Activated CD4-positive, alpha-beta T cell treated with anti-CD3 and anti-CD28 coated beads, Interleukin-2, amount 50 U/mL, for 1 hour (primary cell): ENCODE measurements at regions not wholly inside any gene's neighbourhood (a gene's known extent, or its start where the extent isn't known, plus 50 kb on each side); places are given as distances from the start of the nearest gene placed in this dataset.
A peak's percentile ranks its signal among the peaks of the same experiment; 100 is the strongest.
"Not testable (repeated sequence)": the region's sequence is repeated elsewhere in the genome, so short reads cannot be mapped to it uniquely, and the experiment has no call there.

ENCODE experiments used
- DNase-seq: peaks from one replicate; pipeline ENCODE4 v3.0.0-alpha.2; 2020

DNA sequence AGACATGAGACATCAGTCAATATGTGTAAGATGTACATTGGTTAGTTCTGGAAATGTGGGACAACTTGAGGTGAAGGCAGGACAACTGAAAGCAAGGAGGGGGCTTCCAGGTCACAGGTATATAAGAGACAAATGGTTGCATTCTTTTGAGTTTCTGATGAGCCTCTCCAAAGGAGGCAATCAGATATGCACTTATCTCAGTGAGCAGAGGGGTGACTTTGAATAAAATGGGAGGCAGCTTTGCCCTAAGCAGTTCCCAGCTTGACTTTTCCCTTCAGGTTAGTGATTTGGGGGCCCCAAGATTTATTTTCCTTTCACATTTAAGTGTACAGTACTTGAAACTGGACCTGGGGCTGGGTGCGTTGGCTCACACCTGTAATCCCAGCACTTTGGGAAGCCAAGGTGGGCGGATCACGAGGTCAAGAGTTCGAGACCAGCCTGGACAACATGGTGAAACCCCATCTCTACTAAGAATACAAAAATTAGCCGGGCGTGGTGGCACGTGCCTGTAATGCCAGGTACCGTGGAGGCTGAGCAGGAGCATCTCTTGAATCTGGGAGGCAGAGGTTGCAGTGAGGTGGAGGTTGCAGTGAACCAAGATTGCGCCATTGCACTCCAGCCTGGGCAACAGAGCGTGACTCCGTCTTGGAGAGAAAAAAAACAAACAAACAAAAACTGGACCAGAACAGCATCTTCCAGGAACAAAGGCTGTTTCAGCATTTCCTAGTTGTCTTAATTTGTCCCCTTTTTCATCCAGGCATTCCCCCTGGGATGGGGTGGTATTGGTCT, 130.9 kb upstream of the ZNF746 start:
- DNase-seq = not testable (repeated sequence)

DNA sequence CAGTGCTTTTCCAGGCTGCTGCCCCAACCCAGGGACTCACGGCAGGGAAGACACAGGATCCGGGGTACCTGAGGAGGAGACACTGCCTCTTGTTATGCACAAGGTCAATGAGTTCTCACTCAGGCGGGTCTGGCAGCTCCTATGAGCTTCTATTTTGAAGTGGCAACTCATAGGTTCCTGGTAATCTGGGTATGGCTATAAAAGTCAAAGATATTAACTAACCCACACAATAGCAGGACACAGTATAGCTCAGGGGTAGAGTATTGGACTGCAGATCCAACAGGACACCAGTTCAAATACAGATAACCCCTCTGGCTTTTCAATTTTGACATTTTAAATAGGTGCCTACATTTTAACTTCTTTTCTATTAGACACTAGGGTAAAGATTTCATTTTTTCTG, 130.3 kb upstream of the ZNF746 start:
- DNase-seq = no peak

DNA sequence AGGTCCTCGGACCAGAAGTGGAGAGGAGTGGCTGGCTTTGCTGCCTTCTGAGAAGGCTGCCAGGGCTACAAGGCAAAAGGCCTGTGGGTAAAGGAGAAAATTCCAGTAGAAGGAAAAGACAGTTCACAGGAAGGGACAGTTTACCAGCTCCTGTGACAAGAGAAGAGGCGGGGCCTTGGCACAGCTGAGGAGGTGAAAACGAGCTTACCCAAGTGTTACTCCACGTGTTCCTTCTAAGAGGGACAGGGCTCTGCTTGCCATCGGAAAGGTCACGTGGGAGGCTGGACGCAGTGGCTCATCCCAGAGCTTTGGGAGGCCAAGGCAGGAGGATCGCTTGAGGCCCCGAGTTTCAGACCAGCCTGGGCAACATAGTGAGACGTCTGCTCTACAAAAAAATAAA, 129.4 kb upstream of the ZNF746 start:
- DNase-seq = no peak

DNA sequence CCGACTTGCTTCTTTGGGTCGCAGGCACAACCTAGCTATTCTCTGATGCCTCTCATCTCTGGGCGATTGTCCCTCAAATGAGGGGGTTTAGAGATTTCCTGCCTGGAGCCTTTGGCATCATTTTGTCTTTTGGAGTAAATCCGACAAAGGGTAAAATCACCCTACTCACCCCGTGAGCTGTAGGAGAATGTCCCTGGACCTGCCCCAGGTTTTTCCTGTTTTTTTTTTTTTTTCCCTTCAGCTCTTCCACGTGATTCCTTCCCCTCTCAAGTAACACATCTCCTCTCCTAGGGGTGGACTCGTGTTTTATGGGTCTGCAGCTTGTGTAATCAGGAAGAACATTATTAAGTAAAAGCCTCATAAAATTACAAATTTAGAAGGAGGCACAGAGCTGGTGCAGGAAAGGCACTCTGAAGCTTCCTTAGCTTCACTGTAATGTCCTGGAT, 128.4 kb upstream of the ZNF746 start:
- no peak for DNase-seq

DNA sequence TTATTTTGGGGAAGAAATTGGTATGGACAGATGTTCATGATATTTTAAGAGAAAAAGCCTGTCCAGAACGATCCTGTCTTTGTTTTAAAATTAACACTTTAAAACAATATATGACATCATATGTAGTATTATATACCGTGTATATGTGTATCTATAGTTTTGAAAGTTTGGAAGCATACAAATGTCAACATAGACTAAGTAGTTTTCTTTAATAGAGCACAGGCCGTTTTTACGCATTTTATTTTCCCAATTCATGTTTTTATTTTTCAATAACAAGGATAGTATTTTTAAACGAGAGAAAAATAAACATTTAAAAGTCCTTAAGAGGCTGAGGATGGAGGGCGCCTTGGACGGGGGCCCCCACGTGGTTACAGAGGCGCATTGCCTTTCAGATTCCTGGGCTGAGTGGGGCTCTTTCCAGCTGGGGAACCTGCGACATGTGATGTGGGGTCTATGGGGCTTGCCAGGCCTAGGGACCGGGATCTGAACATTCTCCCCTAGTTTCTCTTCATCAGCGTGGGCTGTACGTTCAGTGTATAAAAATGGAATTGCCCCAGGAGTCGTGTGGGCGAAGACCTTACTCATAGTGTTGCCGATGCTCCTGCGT, 127.8 kb upstream of the ZNF746 start:
- peak; percentile 50 for DNase-seq

DNA sequence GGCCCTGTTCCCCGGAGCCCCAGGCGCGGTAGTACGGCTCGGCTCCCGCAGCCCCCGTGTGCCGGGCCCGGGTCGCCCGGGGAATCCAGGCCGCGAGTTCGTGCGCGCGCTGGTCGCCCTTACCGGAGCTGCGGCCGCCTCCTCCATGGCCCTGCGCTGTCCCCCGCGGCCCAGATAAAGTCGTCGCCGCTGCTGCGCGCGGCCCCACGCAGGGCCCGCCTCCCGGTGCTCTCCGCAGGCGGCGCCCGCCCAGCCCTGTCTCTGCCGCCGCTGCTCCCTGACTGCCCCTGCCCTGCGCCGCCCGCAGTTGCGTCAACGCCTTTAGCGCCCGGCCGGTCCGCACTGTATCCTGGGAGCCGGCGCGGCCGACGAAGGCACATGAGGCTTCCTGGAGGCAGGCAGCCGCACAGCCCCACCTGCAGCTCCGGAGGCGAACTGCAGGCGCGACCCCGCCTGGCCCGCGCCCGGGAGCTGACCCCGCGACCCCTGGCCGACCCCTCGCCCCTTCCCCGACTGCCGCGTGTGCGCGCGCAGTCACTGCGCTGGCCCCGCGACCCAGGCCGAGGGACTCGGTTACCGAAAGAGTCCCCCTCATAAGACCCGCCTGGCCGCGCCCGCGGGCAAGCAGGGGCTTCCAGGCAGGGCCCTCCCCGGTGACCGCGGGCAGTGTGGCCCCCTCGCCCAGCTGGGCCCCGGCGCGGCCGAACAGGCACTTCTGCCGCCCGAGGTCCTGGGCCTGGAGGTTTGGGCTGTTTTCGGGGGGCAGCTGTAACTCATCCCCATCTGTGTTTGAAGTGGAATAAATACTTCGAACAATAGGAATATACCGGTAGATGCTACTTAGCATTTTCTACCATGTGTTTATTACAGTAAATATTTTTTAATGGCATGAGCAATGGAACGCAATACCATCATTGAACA, 127.1 kb upstream of the ZNF746 start:
- DNase-seq = peak; percentile 89

DNA sequence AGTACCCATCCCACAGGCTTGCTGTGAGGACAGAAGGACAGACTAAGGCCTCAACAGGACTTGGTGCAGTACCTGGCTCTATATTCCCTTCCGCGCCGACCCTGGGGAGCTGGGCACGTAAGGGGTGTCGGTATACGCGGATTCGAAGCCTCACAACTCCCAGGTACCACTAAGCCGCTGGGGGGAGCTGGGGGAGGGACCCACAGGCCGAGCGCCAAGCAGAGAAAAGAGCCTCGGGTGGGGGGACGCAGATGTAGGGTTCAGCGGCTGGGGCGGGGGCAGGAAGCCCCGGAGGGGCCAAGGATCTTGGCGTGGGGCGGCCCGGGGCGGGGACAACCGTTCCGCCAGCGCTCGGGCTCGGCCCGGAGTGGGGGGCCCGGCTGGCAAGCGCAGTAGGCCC, 126.4 kb upstream of the ZNF746 start:
- peak; percentile 49 for DNase-seq

DNA sequence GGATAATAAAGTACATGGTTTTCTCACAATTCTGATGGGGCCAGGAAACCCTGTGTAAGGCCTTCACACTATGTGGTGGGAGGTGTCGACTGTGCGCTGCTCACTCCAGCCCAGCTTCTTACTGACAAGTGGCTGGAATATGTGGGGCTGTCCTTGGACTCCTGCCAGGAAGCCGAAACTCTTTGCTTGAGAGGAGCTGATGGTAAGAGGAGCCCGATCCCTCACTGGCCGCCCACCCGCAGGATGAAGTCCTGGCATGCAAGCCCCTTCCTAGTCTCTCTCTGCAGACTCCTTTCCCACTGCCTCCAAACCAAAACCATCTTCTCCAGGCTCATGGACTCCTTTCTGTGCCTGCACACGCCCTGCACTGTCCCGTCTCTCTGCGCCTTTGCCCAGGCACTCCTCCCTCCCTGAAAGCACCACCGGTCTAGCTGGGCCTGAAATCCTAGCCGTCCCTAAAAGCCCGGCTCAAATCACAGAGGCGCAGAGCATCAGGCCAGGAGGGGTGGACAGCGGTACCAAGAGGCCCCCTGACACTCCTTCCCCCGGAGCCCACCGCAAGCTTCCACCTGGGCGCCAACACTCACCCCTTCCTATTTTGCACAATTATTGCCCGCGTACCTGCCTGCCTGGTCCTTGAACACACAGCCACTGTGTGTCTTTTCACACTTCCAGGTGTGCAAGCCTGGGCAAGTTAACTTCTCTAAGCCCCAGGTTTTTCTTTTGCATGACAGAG, 125.8 kb upstream of the ZNF746 start:
- not testable (repeated sequence) for DNase-seq

DNA sequence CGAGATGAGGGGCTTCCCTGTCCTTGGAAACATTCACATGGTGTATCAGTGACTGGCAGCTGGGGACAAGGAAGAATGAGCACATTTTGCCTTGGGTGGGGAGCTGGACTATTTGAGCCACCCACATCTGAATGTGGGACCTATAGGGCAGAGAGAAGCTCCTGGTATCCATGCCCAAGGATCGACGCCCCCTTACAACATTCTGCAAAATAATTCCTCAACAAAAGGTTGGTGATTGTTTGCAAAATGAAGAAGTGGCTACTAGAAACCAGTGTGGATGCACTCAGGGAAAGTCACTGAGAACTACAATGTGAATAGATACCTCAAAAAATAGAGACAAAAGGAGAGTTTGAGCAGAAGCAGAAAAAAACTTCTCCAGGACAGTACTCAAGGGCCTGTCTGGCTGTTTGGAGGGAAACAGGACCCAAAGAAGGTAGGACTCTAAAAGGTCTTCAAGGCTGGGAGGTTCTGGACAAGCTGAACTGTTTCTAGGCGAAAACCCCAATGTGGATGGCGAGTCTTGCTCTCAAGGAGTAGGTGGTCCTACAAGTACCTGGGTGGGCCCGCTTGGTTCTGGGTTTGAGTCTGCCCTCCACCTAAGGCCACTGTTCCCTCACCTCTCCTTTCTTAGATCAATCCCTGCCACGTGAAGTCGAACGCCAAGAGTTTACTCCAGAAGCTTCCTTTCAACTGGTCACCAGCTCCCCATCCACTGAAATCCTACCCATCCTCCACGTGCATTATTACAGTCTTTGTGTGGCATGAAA, 125.0 kb upstream of the ZNF746 start:
- DNase-seq = no peak

DNA sequence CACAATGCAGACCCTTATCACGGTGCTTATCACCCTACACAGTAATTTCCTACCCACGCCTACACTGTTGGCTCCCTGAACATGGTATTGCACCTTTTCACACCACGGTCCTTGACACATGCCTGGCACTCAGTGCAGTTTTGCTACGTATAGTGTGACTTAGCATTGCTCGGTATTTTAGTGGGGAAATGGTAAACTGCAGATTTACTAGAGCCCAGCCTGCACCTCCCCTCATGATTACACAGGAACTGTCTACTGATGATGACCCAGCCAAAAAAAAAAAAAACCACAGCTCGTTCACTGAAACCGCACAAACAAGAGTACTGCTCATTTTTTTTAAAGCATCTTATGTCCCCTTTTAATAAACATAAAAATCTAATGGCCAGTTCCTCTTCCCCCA, 124.2 kb upstream of the ZNF746 start:
- DNase-seq = no peak

DNA sequence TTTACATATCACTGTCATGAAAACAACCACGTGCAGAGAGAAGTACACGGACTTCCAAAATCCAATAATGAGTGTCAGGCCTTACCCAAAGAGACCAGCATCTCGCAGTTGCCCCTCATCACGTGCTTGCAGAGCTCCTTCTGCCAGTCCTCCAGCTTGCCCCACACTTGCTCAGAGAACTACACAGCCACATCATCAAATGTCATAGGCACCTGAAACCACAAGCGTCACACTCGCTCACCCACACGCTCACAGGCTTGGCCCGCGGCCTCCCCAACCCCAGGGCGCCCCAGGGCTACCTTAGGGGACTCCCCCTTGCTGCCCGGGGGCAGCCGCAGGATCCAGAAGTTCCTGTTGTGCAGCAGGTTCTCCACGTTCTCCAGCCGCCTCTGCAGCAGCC, 123.4 kb upstream of the ZNF746 start:
- DNase-seq = no peak

DNA sequence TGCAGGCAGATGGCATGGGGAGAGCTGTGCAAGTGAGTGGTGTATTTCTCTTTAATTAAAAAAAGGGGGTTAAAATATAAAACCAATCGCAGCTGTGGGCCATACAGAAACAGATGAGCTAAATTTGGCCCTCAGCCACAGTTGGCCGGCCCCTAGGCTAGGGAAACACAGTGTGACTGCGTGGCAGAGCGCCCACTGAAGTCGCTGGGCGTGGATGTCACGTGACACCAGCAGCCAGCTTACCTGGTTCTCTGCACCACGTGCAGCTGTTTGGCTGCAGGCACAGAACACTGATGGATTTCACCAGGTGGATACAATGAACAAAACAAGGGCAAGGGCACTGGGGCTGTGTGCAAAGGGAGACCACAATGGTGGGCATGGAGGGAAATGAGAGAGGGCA, 119.3 kb upstream of the ZNF746 start:
- no peak for DNase-seq

DNA sequence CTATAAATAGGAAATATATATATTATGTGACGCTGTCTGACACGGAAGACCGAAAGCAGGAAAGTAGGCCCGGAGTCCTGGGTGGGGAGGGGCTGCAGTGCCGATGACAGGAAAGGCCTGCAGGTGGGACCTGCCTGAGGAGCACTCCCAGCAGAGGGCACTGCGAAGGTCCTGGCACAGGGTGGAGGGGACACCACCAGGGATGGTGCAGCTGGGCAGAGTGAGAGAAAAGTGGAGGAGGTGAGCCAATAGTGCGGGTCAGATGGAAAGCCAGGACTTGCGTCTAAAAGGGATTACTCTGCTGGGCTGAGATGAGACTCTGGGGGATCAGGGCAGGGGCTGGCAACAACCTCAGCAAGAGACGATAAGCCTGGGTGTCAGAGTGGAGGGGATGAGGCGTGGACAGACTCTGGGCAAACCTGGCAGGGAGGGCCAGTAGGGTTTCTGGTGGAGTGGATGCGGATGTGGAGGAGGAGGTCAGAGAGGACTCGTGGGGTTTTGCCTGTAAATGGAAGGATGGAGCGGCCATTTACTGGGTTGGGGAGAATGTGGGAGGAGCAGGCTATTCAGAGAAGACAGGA, 118.2 kb upstream of the ZNF746 start:
- no peak for DNase-seq

DNA sequence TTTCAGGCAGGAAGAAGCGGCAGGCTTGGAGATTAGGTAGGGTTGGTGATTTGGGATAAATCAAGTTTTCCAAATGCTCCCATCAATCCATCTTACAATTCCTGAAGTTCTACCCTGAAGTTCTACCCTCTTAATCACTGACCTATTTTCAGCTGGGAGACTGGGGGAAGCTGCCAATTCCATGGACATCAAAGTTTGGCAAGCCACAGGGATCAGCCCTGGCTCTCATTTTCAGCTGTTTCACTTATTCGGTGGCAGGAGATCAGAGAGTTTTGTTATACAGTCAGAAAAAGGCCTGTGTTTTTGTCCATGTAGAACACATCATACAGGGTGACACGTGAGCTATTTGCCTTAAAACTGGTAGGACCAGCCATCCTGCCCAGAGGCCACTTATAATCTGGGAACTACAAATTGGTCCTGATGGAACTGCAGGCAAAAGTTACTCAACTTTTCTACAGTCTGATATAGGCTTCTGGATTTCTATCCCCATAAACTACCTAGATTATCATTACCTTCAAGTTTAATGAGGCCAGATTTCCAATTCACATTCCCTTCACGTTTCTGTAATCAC, 112.9 kb upstream of the ZNF746 start:
- no peak for DNase-seq

DNA sequence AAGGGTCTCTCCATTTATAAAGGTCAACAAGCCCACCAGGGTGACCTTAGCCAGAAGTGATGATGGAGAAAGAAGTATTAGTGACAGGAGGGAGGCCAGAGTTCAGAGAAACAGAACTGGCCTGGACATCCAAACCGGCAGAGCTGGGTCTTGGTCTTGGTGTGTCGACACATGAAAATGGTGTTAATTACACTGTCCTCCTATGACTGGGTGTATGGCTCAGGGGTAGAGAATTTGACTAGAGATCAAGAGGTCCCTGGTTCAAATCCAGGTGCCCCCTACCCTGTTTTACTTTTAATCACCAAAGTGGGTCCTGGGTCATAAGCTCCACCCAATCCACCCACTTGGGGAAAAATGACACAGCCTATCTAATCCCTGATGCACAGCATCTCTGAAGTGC, 110.6 kb upstream of the ZNF746 start:
- no peak for DNase-seq

DNA sequence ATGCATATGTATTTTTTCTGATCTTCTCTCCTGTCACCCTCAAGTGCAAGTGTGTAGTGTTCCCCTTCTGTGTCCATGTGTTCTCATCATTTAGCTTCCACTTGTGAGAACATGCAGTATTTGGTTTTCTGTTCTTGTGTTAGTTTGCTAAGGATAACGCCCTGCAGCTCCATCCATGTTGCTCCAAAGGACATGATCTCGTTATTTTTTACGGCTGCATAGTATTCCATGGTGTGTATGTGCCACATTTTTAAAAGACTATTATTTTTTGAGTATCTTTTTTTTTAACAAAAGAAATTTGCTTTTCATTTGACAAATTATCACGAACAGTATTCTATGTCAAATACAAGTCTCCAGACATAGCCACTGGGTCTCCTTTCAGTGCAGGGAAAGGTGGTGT, 110.1 kb upstream of the ZNF746 start:
- no peak for DNase-seq

DNA sequence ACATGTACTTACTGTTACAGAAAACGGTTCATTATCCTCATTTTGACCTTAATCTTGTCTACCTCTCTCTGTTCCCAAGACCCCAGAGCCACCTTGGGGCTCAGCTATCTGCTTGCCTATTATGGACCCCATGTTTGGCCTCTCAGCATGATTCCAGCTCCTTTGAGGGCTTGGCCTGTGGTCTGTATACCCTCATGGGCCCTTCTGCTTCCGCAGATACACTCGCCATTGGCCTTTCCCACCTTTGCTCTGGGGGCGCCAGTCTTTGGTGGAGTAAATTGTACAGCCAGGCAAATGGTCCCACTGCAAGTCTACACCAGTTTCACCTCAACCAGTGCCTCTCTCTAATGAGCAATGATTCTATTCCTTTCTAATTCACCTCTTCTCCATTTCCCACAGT, 109.2 kb upstream of the ZNF746 start:
- DNase-seq = no peak

DNA sequence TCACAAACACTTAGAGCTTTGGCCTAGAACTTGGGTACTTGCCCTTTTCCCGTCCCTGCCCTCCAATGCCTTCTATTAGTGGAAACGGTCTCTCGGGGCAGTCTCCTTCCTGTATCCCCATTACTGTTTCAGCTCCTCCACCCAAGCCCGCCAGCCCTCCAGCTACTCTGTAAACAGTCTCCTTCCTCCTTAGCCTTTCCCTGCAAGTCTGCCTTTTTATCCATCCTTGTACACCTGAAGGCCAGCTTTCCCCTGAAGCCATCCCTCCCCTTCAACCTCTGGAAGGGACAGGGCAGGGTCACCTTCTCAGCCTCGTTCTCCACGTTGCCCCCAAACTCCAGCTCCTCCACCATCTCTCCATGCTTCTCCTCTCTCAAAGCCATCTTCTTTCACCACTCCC, 108.1 kb upstream of the ZNF746 start:
- DNase-seq = no peak

DNA sequence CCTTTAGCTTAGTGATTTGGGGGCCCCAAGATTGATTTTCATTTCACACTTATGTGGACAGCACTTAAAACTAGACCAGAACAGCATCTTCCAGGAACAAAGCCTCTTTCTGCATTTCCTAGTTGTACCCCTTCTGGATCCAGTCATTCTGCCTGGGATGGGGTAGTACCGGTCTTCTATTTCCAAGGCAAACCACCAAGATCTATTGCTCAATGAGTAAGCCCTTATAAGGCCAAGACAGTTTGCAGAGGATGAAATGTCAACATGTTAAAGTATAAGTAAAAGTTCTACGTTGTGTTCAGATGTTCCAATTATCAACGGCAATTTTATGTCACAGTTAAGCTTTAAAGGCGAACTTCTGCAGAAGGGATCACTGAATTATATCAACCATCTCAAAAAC, 106.9 kb upstream of the ZNF746 start:
- no peak for DNase-seq

DNA sequence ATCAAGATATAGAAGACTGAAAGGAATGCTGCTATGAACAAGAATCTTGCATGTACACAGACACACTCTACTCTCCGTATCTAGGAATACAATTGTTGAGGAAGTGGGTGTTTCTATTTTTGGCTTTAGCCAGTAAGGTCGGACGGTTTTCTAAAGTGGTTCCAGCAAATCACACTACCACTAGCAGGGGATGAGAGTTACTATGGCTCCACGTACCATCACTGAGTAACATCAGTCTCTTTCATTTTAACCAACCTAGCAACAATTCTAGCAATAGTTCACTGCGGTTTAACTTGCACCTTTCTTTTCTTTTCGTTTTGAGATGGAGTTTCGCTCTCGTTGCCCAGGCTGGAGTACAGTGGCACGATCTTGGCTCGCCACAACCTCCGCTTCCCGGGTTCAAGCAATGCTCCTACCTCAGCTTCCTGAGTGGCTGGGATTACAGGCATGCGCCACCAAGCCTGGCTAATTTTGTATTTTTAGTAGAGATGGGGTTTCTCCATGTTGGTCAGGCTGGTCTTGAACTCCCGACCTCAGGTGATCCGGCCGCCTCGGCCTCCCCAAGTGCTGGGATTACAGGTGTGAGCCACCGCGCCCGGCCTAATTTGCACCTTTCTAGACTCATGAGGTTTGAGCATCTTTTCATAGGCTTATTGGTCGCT, 103.2 kb upstream of the ZNF746 start:
- DNase-seq = not testable (repeated sequence)
